ENCODE measurements at regions not wholly inside any gene's neighbourhood (a gene's known extent, or its start where the extent isn't known, plus 50 kb on each side); places are given as distances from the start of the nearest gene placed in this dataset.

- TF ChIP-seq POLR2AphosphoS5 (IDR thresholded peaks at IDR 0.05), result no peak
- no peak for TF ChIP-seq CTCF (IDR thresholded peaks at IDR 0.05 in 8 of 11, conservative IDR thresholded peaks at IDR 0.05 in 3 of 11)
- no peak for TF ChIP-seq POLR2A (IDR thresholded peaks at IDR 0.05)
These were observed 86.6 kb upstream of the PAX1 start for GRCh38 chr20:21618759-21619416.
